ENCODE measurements at regions not wholly inside any gene's neighbourhood (a gene's known extent, or its start where the extent isn't known, plus 50 kb on each side); places are given as distances from the start of the nearest gene placed in this dataset.

DNA sequence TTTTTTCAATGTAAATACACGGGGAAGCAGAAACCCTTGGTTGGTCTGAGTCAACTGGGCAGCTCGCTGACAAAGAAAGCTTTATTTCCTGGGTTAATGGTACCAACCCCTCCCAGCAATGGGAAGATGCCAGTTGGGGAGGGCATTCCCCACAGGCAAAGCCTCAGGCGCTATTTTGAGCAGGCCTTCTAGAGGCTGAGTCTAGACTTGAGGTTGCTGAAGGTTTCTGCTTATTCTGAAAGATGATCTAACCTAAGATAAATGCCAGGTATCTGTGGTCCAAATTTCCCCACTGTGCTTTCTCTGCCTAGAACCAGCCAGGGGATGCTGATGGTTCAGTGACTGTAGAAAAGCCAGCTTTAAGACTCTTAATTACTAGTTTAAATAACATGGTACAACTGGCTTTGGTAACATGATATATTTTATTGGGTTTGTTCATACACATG, 172.5 kb upstream of the JARID2 start:
- Mint-ChIP-seq H3K27ac (no peak overlapping the region), H3K4me3 (no peak overlapping the region), H3K27me3 (ENCODE audit: low read depth) (no peaks in the 10 kb centered on the region), H3K36me3 (no peaks in the 10 kb centered on the region), H3K9me3 (no peaks in the 10 kb centered on the region), H3K4me1 (peaks cover 5% of the 10 kb centered on the region)
- no peak for DNase-seq (ENCODE audit: low spot score in 2 of 2, unreplicated experiment in 2 of 2)
- TF ChIP-seq, protein P1, sequence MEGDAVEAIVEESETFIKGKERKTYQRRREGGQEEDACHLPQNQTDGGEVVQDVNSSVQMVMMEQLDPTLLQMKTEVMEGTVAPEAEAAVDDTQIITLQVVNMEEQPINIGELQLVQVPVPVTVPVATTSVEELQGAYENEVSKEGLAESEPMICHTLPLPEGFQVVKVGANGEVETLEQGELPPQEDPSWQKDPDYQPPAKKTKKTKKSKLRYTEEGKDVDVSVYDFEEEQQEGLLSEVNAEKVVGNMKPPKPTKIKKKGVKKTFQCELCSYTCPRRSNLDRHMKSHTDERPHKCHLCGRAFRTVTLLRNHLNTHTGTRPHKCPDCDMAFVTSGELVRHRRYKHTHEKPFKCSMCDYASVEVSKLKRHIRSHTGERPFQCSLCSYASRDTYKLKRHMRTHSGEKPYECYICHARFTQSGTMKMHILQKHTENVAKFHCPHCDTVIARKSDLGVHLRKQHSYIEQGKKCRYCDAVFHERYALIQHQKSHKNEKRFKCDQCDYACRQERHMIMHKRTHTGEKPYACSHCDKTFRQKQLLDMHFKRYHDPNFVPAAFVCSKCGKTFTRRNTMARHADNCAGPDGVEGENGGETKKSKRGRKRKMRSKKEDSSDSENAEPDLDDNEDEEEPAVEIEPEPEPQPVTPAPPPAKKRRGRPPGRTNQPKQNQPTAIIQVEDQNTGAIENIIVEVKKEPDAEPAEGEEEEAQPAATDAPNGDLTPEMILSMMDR (IDR thresholded peaks at IDR 0.05; ENCODE audit: unreplicated experiment): no peak

DNA sequence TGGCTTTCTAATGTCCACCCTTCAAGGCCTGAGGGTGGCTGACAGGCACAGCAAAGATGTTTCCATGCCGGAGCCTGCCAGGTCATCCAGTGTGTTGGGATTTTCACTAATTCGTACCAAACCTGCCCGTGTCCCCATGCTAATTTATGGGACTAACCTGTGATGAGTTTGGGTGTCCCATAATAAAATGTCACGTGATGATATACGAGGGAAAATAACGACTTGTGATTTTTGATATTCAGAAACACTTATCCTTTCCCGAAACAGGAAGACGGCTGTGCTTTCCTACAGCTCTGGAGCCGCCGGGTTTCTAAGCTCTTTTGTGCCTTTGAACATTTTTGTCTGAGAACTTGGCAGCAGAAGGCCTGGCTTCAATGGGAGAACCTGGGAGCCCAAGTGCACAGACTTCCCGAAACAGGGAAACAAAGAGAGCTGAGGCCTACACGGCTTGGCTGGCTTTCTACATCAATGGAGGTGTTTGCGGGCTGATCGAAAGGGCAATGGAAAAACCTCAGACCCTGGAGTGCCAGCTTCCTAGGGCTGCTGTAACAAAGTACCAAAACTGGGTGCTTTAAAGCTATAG, 171.9 kb upstream of the JARID2 start:
- peaks cover 4% of the 10 kb centered on the region for H3K4me1 Mint-ChIP-seq
- no peak for DNase-seq (ENCODE audit: low spot score in 2 of 2, unreplicated experiment in 2 of 2)
- no peaks in the 10 kb centered on the region for H3K9me3 Mint-ChIP-seq

DNA sequence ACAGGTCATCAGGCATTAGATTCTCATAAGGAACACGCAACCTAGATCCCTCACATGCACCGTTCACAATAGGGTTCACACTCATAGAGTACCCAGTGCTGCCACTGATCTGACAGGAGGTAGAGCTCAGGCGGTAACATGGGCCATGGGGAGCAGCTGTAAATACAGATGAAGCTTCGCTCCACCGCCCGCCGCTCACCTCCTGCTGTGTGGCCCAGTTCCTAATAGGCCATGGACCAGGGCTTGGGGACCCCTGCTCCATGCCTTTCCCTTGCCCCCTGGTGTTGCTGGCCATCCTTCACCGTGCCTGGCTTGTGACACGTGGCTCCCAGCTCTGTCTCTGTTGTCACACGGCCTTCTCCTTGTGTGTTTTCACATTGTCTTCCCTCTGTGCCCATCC, 171.1 kb upstream of the JARID2 start:
- H3K27ac Mint-ChIP-seq: no peak overlapping the region
- no peaks in the 10 kb centered on the region for H3K9me3 Mint-ChIP-seq
- H3K4me3 Mint-ChIP-seq: no peak overlapping the region
- no peaks in the 10 kb centered on the region for H3K36me3 Mint-ChIP-seq
- TF ChIP-seq, protein P1 (IDR thresholded peaks at IDR 0.05; ENCODE audit: unreplicated experiment): no peak
- no peaks in the 10 kb centered on the region for H3K27me3 Mint-ChIP-seq (ENCODE audit: low read depth)
- H3K4me1 Mint-ChIP-seq: peaks cover 12% of the 10 kb centered on the region
- no peak for DNase-seq (ENCODE audit: low spot score in 2 of 2, unreplicated experiment in 2 of 2)

More for the DNA sequence above, 171.9 kb upstream of the JARID2 start:
- H3K27ac Mint-ChIP-seq: no peak overlapping the region
- TF ChIP-seq, protein P1 (IDR thresholded peaks at IDR 0.05; ENCODE audit: unreplicated experiment): no peak
- H3K27me3 Mint-ChIP-seq (ENCODE audit: low read depth): no peaks in the 10 kb centered on the region
- H3K36me3 Mint-ChIP-seq: no peaks in the 10 kb centered on the region
- no peak overlapping the region for H3K4me3 Mint-ChIP-seq

DNA sequence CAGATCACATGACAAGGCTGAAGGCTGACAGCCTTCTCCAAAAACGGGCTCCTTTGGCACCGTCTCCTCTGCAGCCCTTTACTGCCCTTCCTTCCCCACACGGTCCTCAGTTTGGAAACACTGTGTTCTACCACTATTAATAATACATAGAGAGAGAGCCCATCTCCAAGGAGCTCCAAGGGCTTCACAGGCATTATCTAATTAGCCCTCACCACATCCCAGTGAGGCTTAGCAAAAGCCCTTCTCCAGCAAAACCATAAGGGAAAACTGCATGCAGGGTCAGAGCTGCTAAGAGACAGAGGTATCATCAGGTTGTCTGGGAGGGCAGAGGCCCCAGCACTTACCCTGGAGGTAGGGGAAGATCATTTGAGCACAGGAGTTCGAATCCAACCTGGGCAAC, 169.3 kb upstream of the JARID2 start:
- no peak overlapping the region for H3K4me3 Mint-ChIP-seq

DNA sequence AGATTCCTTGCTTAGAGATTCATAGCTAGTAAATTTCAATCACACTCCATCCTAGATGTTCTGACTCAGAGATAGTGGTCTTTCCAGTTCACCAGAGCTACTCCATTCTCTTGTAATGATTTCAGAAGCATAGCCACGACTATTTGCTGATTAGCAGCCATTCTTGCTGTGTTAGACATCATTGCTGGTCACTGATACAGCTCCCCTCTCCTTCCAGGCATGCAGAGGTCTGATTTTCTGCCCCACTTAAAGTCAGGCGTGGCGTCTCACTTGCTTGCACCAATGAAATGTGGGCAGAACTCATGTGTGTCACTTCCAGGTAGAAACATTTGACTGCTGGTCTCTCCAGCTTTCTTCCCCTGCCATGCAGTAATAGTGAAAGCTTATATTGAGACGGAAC, 168.9 kb upstream of the JARID2 start:
- H3K4me3 Mint-ChIP-seq: no peak overlapping the region
- DNase-seq (ENCODE audit: low spot score in 2 of 2, unreplicated experiment in 2 of 2): no peak

More for the DNA sequence above, 169.3 kb upstream of the JARID2 start:
- DNase-seq (ENCODE audit: low spot score in 2 of 2, unreplicated experiment in 2 of 2): no peak
- Mint-ChIP-seq H3K9me3 (no peaks in the 10 kb centered on the region), H3K27me3 (ENCODE audit: low read depth) (no peaks in the 10 kb centered on the region), H3K4me1 (peaks cover 12% of the 10 kb centered on the region), H3K27ac (no peak overlapping the region), H3K36me3 (no peaks in the 10 kb centered on the region)
- TF ChIP-seq, protein P1 (IDR thresholded peaks at IDR 0.05; ENCODE audit: unreplicated experiment): no peak

More for the DNA sequence above, 168.9 kb upstream of the JARID2 start:
- Mint-ChIP-seq H3K27me3 (ENCODE audit: low read depth) (no peaks in the 10 kb centered on the region), H3K27ac (no peak overlapping the region), H3K36me3 (no peaks in the 10 kb centered on the region), H3K4me1 (peaks cover 12% of the 10 kb centered on the region), H3K9me3 (no peaks in the 10 kb centered on the region)
- TF ChIP-seq, protein P1 (IDR thresholded peaks at IDR 0.05; ENCODE audit: unreplicated experiment): no peak
